ENCODE measurements at regions not wholly inside any gene's neighbourhood (a gene's known extent, or its start where the extent isn't known, plus 50 kb on each side); places are given as distances from the start of the nearest gene placed in this dataset.
"Not testable (repeated sequence)": the region's sequence is repeated elsewhere in the genome, so short reads cannot be mapped to it uniquely, and the experiment has no call there.

GRCh38 chr12:93990832-93991803, 157.3 kb upstream of the PLXNC1 start:
- Histone ChIP-seq H3K9me3 (no peaks in the 10 kb centered on the region), H3K27me3 (no peaks in the 10 kb centered on the region), H3K36me3 (no peaks in the 10 kb centered on the region), H3K27ac (no peak overlapping the region), H3K4me1 (ENCODE audit: control insufficient read depth in 1 of 2, insufficient read depth in 1 of 2, low read depth in 1 of 2, low read length in 1 of 2) (no peaks in the 10 kb centered on the region), H3K4me3 (ENCODE audit: low read depth in 1 of 2, low read length in 1 of 2) (no peak overlapping the region)
- TF ChIP-seq, protein P1, sequence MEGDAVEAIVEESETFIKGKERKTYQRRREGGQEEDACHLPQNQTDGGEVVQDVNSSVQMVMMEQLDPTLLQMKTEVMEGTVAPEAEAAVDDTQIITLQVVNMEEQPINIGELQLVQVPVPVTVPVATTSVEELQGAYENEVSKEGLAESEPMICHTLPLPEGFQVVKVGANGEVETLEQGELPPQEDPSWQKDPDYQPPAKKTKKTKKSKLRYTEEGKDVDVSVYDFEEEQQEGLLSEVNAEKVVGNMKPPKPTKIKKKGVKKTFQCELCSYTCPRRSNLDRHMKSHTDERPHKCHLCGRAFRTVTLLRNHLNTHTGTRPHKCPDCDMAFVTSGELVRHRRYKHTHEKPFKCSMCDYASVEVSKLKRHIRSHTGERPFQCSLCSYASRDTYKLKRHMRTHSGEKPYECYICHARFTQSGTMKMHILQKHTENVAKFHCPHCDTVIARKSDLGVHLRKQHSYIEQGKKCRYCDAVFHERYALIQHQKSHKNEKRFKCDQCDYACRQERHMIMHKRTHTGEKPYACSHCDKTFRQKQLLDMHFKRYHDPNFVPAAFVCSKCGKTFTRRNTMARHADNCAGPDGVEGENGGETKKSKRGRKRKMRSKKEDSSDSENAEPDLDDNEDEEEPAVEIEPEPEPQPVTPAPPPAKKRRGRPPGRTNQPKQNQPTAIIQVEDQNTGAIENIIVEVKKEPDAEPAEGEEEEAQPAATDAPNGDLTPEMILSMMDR (IDR thresholded peaks at IDR 0.05), result no peak

DNA sequence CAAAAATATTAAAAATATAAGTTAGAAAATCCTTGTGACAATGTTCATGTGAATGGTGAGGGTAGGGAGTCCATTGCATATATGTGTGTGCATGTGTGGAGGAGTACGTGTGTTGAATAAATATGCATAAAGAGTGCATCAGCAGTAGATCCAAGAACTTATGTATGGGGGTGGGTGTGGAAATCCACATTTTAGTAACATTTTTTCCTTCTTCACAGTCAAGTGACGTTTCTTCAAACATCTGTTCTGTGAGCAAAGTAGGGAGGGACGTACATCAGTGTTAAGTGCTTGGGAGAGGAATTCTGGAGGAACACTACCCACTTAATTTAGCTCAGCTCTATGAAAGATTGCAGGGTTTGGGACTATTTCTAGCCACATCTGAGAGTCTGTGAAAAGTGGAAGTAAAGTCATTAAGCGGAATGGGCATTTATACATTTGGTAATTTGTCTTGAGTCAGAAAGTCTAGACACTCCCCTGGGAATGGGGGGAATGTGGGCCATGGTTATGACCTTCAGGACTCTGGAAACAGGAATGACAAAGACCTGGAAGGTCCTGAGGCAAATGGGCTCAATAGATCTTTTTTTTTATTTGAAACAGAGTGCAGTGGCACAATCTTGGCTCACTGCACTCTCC, 156.4 kb upstream of the PLXNC1 start:
- TF ChIP-seq, protein P1 (IDR thresholded peaks at IDR 0.05), result no peak
- H3K4me1 ChIP-seq (ENCODE audit: control insufficient read depth in 1 of 2, insufficient read depth in 1 of 2, low read depth in 1 of 2, low read length in 1 of 2), result no peaks in the 10 kb centered on the region
- no peak overlapping the region for H3K27ac ChIP-seq
- H3K36me3 ChIP-seq, result no peaks in the 10 kb centered on the region
- no peak overlapping the region for H3K4me3 ChIP-seq (ENCODE audit: low read depth in 1 of 2, low read length in 1 of 2)
- no peaks in the 10 kb centered on the region for H3K9me3 ChIP-seq
- H3K27me3 ChIP-seq, result no peaks in the 10 kb centered on the region

- Histone ChIP-seq H3K9me3 (no peaks in the 10 kb centered on the region), H3K4me1 (ENCODE audit: control insufficient read depth in 1 of 2, insufficient read depth in 1 of 2, low read depth in 1 of 2, low read length in 1 of 2) (no peaks in the 10 kb centered on the region), H3K27ac (no peak overlapping the region), H3K36me3 (no peaks in the 10 kb centered on the region), H3K27me3 (no peaks in the 10 kb centered on the region), H3K4me3 (ENCODE audit: low read depth in 1 of 2, low read length in 1 of 2) (no peak overlapping the region)
- TF ChIP-seq, protein P1 (IDR thresholded peaks at IDR 0.05), result no peak
Observed at GRCh38 chr12:93994721-93995120, 153.7 kb upstream of the PLXNC1 start.

GRCh38 chr12:93996321-93996720, 152.1 kb upstream of the PLXNC1 start:
- Histone ChIP-seq H3K9me3 (no peaks in the 10 kb centered on the region), H3K36me3 (no peaks in the 10 kb centered on the region)
- TF ChIP-seq, protein P1 (IDR thresholded peaks at IDR 0.05), result no peak

DNA sequence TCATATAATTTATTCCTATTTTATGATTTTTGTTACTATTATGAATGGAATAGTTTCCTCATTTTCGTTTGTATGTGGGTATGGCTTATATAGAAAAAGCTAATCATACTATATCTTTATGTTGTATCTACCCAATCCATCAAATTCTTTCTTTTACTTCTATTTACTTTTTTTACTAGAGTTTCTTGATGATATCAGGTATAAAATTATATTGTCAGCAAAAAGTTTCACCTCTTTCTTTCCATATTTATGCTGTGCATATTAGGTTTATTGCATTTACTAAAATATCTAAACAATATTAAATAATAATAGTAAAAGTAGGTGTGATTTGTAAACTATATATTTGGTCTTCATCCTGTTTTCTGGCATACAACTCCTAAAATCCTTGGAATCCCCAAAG, 146.7 kb upstream of the PLXNC1 start:
- no peaks in the 10 kb centered on the region for H3K27me3 ChIP-seq
- no peak overlapping the region for H3K4me3 ChIP-seq (ENCODE audit: low read depth in 1 of 2, low read length in 1 of 2)
- H3K4me1 ChIP-seq (ENCODE audit: control insufficient read depth in 1 of 2, insufficient read depth in 1 of 2, low read depth in 1 of 2, low read length in 1 of 2), result no peaks in the 10 kb centered on the region
- TF ChIP-seq, protein P1 (IDR thresholded peaks at IDR 0.05), result no peak
- H3K9me3 ChIP-seq, result no peaks in the 10 kb centered on the region
- no peak overlapping the region for H3K27ac ChIP-seq
- H3K36me3 ChIP-seq, result no peaks in the 10 kb centered on the region

More at GRCh38 chr12:93996321-93996720, 152.1 kb upstream of the PLXNC1 start:
- Histone ChIP-seq H3K27ac (no peak overlapping the region), H3K27me3 (no peaks in the 10 kb centered on the region), H3K4me1 (ENCODE audit: control insufficient read depth in 1 of 2, insufficient read depth in 1 of 2, low read depth in 1 of 2, low read length in 1 of 2) (no peaks in the 10 kb centered on the region), H3K4me3 (ENCODE audit: low read depth in 1 of 2, low read length in 1 of 2) (no peak overlapping the region)

DNA sequence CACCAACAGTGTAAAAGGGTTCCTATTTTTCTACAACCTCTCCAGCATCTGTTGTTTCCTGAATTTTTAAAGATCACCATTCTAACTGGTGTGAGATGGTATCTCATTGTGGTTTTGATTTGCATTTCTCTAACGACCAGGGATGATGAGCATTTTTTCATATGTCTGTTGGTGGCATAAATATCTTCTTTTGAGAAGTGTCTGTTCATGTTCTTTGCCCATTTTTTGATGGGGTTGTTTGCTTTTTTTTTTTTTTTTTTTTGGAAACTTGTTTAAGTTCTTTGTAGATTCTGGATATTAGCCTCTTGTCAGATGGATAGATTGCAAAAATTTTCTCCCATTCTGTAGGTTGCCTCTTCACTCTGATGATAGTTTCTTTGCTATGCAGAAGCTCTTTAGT, 145.5 kb upstream of the PLXNC1 start:
- not testable (repeated sequence) for H3K27me3 ChIP-seq; H3K4me1 ChIP-seq (ENCODE audit: control insufficient read depth in 1 of 2, insufficient read depth in 1 of 2, low read depth in 1 of 2, low read length in 1 of 2); H3K36me3 ChIP-seq; H3K4me3 ChIP-seq (ENCODE audit: low read depth in 1 of 2, low read length in 1 of 2); H3K27ac ChIP-seq; H3K9me3 ChIP-seq

DNA sequence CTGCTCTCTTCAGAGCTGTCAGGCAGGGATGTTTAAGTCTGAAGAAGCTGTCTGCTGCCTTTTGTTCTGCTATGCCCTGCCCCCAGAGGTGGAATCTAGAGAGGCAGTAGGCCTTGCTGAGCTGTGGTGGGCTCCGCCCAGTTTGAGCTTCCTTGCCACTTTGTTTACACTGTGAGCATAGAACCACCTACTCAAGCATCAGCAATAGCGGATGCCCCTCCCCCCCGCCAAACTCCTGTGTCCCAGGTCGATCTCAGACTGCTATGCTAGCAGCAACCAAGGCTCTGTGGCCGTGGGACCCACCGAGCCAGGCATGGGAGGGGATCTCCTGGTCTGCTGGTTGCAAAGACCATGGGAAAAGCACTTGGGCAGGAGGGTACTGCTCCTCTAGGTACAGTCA, 140.5 kb upstream of the PLXNC1 start:
- H3K9me3 ChIP-seq; H3K4me1 ChIP-seq (ENCODE audit: control insufficient read depth in 1 of 2, insufficient read depth in 1 of 2, low read depth in 1 of 2, low read length in 1 of 2); H3K27ac ChIP-seq; H3K27me3 ChIP-seq; H3K36me3 ChIP-seq; H3K4me3 ChIP-seq (ENCODE audit: low read depth in 1 of 2, low read length in 1 of 2): not testable (repeated sequence)

Measured in neutrophil (primary cell).